GM13976 (cell line): ENCODE measurements at regions not wholly inside any gene's neighbourhood (a gene's known extent, or its start where the extent isn't known, plus 50 kb on each side); places are given as distances from the start of the nearest gene placed in this dataset.

ENCODE experiments used
- DNase-seq: peaks from one replicate; pipeline ENCODE4 v3.0.0; 2012; ENCODE audit warnings: low spot score
- in situ Hi-C: fragments of 300-500 bp; cut with MboI; formaldehyde crosslinking; loops from one replicate; pipeline ENCODE4 v1.12.0; 2022; ENCODE audit warnings: low sequenced_read_pairs, mixed read lengths, inconsistent platforms; ENCODE audit not compliant: unreplicated experiment
- TF ChIP-seq, protein P1 (sequence below): IDR thresholded peaks from 2 replicates; pipeline ENCODE4 v1.5.1; 2012; ENCODE audit warnings: borderline replicate concordance, mild to moderate bottlenecking; ENCODE audit not compliant: insufficient read depth; ENCODE audit errors: extremely low read depth, missing control alignments, control extremely low read depth

DNA sequence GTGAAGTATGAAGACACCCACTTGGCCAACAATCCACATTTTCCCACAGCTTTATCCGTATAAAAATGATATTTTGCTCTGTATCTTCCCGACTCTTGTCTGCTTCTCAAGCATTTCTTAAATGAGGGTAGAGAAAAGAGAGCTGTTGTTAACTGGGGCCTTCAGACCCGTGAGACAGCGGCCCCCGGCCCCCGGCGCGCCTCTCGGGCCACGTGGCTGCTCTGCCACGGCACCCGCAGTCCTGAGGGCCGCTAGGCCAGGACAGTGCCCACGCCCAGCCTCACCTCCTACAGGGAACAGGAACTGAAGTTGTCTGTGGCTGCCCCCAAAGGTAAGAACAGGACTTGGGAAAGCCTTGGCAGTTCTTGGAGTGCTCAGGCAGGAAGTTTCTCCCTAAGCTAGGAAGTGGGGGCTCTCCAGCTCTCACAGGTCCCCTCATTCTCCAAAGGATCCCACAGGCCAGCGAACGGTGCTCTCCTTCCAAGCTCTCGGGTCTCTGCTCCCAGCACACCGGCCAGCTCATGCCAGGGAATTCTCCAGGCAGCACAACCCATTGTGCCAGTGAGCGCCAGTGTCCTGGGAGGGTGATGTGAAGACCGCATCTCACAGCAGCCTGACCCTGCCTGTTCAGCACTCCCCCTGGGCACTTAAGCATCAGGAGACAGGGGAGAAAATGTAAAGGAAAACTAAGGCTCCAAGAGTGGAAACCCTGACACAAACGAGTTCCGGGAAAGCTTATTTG is 230.3 kb upstream of the PFKP start:
- DNase-seq, result no peak
- in situ Hi-C loops, result no loop called here
- TF ChIP-seq, protein P1, sequence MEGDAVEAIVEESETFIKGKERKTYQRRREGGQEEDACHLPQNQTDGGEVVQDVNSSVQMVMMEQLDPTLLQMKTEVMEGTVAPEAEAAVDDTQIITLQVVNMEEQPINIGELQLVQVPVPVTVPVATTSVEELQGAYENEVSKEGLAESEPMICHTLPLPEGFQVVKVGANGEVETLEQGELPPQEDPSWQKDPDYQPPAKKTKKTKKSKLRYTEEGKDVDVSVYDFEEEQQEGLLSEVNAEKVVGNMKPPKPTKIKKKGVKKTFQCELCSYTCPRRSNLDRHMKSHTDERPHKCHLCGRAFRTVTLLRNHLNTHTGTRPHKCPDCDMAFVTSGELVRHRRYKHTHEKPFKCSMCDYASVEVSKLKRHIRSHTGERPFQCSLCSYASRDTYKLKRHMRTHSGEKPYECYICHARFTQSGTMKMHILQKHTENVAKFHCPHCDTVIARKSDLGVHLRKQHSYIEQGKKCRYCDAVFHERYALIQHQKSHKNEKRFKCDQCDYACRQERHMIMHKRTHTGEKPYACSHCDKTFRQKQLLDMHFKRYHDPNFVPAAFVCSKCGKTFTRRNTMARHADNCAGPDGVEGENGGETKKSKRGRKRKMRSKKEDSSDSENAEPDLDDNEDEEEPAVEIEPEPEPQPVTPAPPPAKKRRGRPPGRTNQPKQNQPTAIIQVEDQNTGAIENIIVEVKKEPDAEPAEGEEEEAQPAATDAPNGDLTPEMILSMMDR, result no peak

DNA sequence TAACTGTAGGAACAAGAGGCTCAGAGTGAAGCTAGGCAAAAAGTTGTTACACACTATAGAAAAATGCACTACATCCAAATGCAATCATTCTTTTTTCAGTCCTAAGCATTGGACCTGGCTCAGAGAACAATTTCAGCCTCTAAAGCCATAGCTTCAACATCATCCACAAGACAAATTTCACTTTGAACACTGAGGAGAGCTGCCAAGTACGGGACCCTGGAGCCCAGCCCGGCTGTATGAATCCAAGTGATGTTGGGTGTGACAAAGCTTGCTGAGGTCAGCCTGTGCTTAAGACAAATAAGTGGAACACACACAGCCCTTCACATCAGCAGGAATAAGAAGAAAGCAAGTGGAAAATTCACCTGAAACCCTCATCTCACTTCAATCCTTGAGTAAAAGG is 233.1 kb upstream of the PFKP start:
- TF ChIP-seq, protein P1, result no peak
- in situ Hi-C loops, result no loop called here
- DNase-seq, result no peak

DNA sequence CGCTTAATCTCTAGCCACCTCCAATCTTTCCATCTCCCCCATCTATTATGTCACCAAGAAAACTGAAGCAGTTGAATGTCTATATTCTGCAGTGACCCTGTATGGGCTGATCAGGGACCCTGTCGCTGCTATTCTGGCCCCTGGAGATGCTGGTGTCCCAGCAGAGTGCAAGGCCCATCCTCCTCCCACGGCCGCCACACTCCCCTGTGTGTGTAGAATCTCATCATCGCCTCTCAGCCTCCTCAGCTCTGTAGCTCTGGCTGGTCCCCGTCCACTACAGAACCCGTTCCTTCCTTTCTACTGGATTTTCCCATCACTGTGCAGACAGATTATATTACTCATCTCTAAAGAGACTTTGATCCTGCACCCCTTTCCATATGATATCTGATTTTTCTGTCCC is 235.8 kb upstream of the PFKP start:
- no peak for DNase-seq
- in situ Hi-C loops, result no loop called here
- TF ChIP-seq, protein P1, result no peak

DNA sequence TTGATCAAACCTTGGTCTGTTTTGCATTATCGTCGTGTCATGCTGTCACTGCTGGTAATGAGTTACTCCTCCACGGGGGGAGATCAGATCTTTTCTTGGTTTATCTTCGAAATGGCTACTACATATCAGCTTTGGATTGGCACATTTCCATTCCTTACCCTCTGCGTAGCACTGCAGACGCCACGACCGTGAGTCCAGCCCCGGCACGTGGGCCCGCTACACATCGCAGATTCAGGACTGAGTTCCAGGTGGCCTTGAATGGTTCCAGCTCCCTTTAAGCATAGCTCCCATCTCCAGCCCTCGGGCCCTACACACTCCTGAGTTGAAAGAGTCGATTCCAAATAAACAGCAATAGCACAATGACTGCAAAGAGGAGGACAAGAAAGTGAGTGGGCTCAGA is 238.6 kb upstream of the PFKP start:
- TF ChIP-seq, protein P1, result no peak
- no peak for DNase-seq
- in situ Hi-C loops, result no loop called here

DNA sequence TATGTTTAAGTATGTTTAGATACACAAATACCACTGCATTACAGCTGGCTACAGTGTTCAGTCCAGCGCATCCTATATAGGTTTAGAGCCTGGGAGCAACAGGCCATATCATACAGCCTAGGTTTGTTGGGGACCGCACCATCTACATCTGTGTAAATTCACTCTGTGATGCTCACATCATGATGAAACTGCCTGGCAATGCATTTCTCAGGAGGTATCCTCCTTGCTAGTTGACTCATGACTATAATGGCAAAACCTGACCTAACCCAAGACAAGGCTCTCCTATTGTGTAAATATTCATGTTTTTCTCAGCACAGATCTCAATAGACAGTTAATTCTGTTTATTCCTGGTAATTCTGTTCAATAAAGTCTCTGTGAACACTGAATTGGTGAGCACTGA is 240.7 kb upstream of the PFKP start:
- TF ChIP-seq, protein P1, result no peak
- in situ Hi-C loops, result no loop called here

DNA sequence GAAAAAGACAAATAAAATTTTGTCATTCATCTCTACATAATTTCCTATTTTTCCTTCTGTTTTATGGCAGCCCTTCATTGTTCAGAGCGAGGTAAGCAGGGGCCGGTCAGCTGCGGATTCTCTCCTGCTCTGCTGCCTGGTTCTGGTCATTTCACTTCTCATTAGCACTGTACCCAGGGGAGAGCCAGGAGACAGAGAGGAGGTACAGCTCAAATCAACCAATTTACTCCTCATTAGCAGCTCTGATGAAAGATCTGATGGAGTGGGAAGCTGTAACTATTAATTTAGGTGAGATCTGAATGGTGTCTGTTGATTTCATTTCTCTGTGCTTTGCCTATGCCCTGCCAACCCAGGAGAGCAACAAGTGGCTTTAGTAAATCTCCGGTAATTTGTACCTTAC is 241.5 kb upstream of the PFKP start:
- no peak for DNase-seq
- TF ChIP-seq, protein P1, result no peak
- in situ Hi-C loops, result no loop called here

More for the DNA sequence above, 240.7 kb upstream of the PFKP start:
- DNase-seq, result no peak

DNA sequence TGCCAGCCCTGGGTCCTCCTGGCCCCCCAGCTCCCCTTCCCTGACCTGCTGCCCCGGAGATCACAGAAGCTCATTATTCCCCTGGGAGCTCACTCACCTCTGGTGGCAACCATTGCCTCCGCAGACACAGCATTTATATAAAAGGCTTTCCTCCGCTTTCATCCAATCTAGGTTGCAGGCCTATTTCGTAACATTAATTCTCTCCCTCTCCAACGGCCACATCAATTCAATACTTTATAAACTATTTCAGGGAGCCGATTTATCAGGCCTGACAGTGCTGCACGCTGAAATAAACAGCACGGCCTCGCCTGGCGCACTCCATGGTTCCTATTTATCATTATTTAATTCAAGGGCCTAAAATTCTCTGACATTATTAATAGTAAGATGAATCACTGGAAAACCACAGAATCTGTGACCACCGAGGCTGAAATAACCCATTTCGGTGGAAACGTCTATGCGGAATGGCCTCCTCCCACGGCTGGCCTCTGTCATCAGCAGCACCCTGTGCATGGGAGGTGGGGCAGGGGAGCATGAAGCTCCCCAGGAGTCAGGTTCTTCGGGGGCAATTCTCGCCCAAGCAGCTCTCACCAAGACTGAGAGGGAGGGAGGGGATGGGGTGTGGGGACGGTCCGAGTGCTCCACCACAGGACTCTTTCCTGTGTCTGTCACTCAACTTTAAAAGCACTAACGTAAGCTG is 249.3 kb upstream of the PFKP start:
- TF ChIP-seq, protein P1, result no peak
- DNase-seq, result no peak
- in situ Hi-C loops, result no loop called here
